ENCODE measurements at regions not wholly inside any gene's neighbourhood (a gene's known extent, or its start where the extent isn't known, plus 50 kb on each side); places are given as distances from the start of the nearest gene placed in this dataset.

DNA sequence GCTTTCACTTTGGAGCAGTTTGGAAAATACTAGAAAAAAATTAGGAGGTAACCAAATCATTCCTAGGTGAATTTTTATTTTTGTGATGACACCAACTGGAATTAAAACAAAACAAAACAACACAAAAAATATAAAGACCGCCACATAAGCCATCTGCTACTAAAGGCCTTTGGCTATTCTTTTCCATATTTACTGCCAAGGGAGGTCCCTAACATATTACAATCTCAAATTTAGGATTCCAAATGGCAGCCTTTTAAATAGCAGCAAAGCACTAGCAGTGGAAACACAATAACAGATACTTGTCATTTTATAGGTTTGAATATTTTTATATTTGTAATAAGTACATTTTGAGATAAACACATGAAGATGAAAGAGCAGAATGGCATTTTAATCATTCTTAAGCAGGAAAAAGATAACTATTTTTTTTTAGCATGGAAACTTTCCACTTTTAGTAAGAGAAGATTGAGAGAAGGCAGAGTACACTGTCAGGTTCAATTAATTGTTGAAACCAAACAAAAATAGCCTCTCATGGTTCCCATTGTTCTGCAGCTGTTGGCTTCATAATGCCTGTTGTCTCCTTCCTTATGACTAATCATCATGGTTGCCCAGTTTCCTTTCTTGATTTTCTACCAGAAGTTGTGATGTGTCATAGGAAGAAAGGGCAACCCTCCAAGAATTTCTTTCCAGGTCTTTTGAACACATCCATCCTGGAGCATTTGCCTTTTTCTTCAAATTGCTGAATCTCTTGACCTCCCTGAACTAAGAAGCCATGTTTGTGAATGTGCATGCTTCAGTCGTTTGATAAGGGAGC, 219.0 kb upstream of the EMCN start:
- Histone ChIP-seq H3K27me3 (ENCODE audit: control insufficient read depth, insufficient read depth, low read length) (no peaks in the 10 kb centered on the region), H3K36me3 (ENCODE audit: control insufficient read depth, insufficient read depth, low read length) (no peaks in the 10 kb centered on the region), H3K4me3 (ENCODE audit: low read depth, low read length) (no peak overlapping the region)
- ChIA-PET CTCF (interaction anchor here (1.5 kb wide), 1 partner anchor 16 kb away, joined by 4 read pairs; no protein-coding TSS in a partner anchor), POLR2A (no interaction called here)
- TF ChIP-seq, protein P1, sequence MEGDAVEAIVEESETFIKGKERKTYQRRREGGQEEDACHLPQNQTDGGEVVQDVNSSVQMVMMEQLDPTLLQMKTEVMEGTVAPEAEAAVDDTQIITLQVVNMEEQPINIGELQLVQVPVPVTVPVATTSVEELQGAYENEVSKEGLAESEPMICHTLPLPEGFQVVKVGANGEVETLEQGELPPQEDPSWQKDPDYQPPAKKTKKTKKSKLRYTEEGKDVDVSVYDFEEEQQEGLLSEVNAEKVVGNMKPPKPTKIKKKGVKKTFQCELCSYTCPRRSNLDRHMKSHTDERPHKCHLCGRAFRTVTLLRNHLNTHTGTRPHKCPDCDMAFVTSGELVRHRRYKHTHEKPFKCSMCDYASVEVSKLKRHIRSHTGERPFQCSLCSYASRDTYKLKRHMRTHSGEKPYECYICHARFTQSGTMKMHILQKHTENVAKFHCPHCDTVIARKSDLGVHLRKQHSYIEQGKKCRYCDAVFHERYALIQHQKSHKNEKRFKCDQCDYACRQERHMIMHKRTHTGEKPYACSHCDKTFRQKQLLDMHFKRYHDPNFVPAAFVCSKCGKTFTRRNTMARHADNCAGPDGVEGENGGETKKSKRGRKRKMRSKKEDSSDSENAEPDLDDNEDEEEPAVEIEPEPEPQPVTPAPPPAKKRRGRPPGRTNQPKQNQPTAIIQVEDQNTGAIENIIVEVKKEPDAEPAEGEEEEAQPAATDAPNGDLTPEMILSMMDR (IDR thresholded peaks at IDR 0.05; ENCODE audit: insufficient read depth, low read depth, low read length): no peak
- DNase-seq (ENCODE audit: low read depth): peak; percentile 32

DNA sequence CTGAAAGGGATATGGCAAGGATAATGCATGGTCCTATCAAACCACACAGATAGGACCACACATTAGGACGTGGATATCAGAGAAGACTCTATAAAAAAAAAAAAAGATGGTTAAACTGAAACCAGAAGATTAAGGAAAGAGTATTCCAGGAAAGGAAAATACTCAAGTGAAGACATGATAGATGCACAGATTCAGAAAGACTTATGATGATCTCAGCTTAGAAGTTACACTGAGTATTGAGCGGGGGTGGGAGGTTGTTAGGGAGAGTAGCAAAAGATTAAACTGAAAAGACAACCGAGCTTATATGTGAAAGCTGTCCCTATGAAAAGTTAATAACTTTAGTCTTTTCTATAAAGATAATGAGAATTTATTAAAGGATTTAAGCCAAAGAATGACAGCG, 211.0 kb upstream of the EMCN start:
- H3K4me3 ChIP-seq (ENCODE audit: low read depth, low read length): no peak overlapping the region
- TF ChIP-seq, protein P1 (IDR thresholded peaks at IDR 0.05; ENCODE audit: insufficient read depth, low read depth, low read length): no peak
- ChIA-PET CTCF (interaction anchor here (0.6 to 1.3 kb wide), 2 partner anchors 13 to 422 kb away, joined by 3 read pairs; no protein-coding TSS in a partner anchor), POLR2A (no interaction called here)
- H3K27me3 ChIP-seq (ENCODE audit: control insufficient read depth, insufficient read depth, low read length): no peaks in the 10 kb centered on the region
- no peaks in the 10 kb centered on the region for H3K36me3 ChIP-seq (ENCODE audit: control insufficient read depth, insufficient read depth, low read length)
- DNase-seq (ENCODE audit: low read depth): no peak

DNA sequence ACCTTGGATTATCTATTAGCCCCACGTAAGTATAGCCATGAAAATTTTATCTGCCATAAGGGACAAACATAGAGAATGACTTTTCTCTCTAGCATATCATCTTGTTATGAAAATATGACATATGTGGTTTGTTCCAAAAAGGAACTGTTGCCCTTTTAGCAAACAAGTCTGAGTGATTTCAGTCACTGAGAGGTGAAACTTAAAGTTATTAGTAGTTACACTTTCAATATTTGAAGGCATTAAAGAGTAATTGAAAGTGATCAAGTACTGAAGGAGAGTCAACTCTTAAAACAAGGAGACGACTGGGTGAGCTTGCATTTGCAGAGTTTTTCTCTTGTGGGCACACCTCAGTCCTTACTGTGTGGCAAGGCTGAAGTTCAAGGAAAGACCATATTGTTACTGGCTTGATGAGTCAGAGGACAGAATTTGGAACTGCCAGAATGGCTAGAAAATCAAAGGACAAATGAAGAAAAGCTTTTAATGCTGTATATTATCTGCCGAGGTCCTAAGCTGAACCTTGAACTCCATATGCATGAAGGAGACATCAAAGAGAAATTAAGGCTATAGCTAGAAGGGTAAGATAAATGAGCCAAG, 205.1 kb upstream of the EMCN start:
- ChIA-PET CTCF (no interaction called here), POLR2A (no interaction called here)
- DNase-seq (ENCODE audit: low read depth): no peak
- TF ChIP-seq, protein P1 (IDR thresholded peaks at IDR 0.05; ENCODE audit: insufficient read depth, low read depth, low read length): no peak
- Histone ChIP-seq H3K27me3 (ENCODE audit: control insufficient read depth, insufficient read depth, low read length) (no peaks in the 10 kb centered on the region), H3K4me3 (ENCODE audit: low read depth, low read length) (no peak overlapping the region), H3K36me3 (ENCODE audit: control insufficient read depth, insufficient read depth, low read length) (no peaks in the 10 kb centered on the region)

DNA sequence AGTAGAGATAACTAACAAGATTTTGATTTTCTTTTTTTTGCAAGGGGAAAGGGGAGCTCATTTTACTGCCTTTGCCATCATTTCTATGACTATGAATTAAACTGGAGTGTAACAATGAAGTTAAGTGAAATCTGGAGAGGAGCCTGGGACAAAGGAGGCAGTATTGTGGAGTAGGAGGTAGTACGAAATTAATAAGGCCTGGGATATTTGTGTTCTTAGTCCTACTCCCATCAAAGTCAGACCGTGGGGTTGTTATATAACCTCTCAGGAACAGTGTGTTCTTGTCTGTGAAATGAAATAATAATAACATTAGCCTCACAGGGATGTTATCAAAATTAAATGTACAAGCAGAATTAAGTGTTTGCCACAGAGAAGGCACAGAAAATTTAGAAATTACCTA, 204.3 kb upstream of the EMCN start:
- ChIA-PET POLR2A (no interaction called here), CTCF (no interaction called here)
- TF ChIP-seq, protein P1 (IDR thresholded peaks at IDR 0.05; ENCODE audit: insufficient read depth, low read depth, low read length): no peak
- no peaks in the 10 kb centered on the region for H3K27me3 ChIP-seq (ENCODE audit: control insufficient read depth, insufficient read depth, low read length)
- no peak for DNase-seq (ENCODE audit: low read depth)
- H3K4me3 ChIP-seq (ENCODE audit: low read depth, low read length): no peak overlapping the region
- H3K36me3 ChIP-seq (ENCODE audit: control insufficient read depth, insufficient read depth, low read length): no peaks in the 10 kb centered on the region

DNA sequence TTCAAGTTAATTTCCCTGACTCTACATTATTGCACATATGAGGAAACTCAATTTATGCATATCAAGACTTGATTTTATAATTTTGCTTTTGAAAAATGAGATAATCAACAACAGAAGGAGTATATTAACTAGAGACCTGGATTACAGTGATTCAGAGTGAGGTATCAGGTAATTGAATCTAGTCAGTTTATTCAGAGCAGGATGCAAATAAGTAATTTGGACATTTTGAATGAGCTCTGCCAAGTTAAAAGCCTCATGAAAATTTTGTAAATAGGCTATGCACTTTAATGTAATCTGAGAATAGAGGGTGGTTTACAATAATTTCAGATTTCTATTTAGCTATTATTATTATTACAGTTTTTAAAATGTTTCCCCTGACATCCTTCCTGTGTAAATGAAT, 203.7 kb upstream of the EMCN start:
- no peak for DNase-seq (ENCODE audit: low read depth)
- POLR2A ChIA-PET: no interaction called here
- no peak overlapping the region for H3K4me3 ChIP-seq (ENCODE audit: low read depth, low read length)
- no peaks in the 10 kb centered on the region for H3K36me3 ChIP-seq (ENCODE audit: control insufficient read depth, insufficient read depth, low read length)
- CTCF ChIA-PET: interaction anchor here (0.7 kb wide), 1 partner anchor 19 kb away, joined by 3 read pairs; no protein-coding TSS in a partner anchor
- H3K27me3 ChIP-seq (ENCODE audit: control insufficient read depth, insufficient read depth, low read length): no peaks in the 10 kb centered on the region
- TF ChIP-seq, protein P1 (IDR thresholded peaks at IDR 0.05; ENCODE audit: insufficient read depth, low read depth, low read length): no peak
